Fibroblast of skin of left quadriceps (primary cell): ENCODE measurements at regions not wholly inside any gene's neighbourhood (a gene's known extent, or its start where the extent isn't known, plus 50 kb on each side); places are given as distances from the start of the nearest gene placed in this dataset.

Source experiments
- DNase-seq, 2 experiments: peaks; one replicate each; pipeline ENCODE4 v3.0.0-alpha.2; 2013; ENCODE audit warnings: low read depth in 2 of 2

DNA sequence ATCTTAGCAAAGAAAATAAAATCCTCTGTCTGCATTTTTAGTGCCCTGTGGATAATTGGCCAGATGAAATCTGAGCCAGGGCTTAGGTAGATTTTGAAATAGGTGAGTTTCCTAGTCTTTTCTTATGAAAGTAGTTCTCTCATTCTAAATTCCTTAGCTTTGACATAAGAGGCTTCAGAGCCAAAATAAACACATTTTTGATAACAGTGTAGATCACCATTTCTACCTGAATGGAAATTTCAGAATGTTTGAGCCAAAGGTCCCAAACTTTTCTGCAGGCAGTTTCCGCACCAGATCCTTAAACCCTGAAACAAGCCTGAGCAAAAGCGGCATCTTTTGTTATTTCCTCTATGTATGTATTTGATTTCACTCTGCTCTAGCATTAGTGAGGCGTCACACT is 551.2 kb downstream of the EFNB2 start:
- DNase-seq: no peak

- no peak for DNase-seq
Measured at GRCh38 chr13:105982219-105982930, 553.1 kb downstream of the EFNB2 start.

DNA sequence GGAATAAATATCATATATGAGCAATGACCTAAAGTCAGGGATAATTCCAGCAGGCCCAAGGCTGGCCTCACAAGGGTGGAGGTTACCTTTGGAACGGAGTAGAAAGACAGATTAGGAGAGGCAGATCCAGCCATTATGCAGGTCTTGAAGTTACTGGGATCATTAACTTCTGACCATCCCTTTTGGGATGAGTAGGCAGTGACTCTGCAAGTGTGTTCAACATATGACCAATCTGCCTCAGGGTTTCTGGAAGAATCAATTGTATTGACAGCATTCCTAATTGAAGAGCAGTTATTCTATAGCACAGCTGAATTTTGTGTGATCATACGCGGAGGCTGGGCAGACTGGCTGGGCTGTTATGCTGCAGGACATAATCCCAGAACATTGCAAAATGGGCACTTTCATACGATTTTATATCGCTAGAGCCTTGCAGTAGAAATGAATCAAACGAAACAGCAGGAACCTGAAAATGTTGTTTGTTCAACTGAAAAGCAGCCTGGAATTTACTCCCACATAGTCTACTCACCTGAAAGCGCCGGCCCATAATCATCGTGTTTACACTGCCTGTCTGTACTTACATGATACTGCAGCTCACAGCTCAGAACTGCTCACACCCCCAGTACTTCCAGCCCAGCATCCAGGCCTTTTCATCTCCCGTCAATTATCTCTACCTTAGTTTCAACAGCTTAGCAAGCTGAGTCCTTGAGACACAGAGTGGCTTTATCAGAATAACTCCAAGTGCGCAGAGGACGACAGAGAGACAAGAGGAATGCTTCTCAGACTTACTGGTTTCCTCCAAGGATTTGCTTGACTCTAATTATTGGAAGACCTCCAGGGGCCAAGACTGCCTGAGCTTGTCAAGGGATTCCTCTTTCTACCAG is 556.1 kb downstream of the EFNB2 start:
- peak in 1 of 2 experiments; percentile 36 for DNase-seq

GRCh38 chr13:105974380-105974779 is 561.1 kb downstream of the EFNB2 start:
- DNase-seq: no peak

- peak; percentile 45 to 52 for DNase-seq
Measured at GRCh38 chr13:105972811-105973590, 562.5 kb downstream of the EFNB2 start.

GRCh38 chr13:105972306-105972721 is 563.1 kb downstream of the EFNB2 start:
- DNase-seq: no peak

DNA sequence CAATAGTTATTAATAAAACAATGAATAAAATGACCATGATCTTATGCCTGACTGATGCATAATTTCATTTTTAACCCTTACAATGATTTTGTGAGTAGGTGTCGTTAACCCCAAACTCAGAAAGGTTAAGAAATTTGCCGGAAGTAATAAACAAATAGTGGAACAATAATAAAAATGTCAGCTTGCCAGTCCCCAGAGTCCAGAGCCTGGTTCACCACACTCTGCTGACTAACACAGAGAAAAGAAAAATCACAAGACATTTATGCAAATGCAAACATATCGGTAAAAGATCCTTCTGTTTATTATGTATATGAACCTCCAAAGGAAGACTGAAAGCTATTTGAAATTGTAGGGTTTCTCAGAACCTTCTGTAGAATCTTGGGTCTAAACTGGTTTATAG is 563.7 kb downstream of the EFNB2 start:
- no peak for DNase-seq

GRCh38 chr13:105971312-105971711 is 564.1 kb downstream of the EFNB2 start:
- DNase-seq: no peak

- DNase-seq: peak; percentile 77 to 78
Measured at GRCh38 chr13:105969761-105970160, 565.7 kb downstream of the EFNB2 start.

GRCh38 chr13:105965910-105966309 is 569.6 kb downstream of the EFNB2 start:
- no peak for DNase-seq

DNA sequence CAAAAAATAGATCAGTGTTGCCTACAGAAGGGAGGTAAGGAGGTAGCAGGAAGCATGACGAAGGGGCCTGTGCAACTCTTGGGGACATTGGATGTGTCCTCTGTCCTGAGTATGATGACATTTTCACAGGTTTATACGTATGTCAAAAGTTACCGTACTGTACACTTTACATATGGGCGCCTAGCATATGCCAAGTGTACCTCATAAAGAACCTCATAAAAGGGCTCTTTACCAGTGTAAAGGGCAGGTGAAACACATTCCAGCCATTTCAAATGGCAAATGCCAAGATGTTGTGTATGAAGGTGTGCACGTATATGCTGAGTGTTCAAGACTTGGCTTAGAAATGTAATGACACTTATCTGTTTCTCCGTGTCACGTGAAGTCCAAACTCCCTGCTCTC is 573.4 kb downstream of the EFNB2 start:
- DNase-seq: no peak

GRCh38 chr13:105961438-105961837 is 574.0 kb downstream of the EFNB2 start:
- DNase-seq: no peak

DNA sequence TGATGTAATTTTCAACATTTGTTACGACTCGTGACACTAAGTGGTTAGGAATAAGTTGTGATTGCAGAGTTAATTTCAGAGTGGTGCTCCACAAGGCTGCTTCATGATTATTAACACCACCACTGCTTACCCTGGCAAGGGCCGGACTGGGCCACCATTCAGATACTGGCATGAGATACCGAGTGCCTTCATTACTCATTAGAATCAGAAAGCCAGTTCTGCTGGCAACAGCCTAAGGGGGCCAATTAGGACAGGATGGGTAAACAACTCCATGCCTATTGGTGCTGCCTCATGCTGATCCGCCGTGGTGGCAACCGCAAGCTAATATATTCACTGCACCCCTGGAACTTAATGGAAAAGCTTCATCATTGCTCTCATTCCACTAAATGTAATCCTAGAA is 575.1 kb downstream of the EFNB2 start:
- DNase-seq: no peak

DNA sequence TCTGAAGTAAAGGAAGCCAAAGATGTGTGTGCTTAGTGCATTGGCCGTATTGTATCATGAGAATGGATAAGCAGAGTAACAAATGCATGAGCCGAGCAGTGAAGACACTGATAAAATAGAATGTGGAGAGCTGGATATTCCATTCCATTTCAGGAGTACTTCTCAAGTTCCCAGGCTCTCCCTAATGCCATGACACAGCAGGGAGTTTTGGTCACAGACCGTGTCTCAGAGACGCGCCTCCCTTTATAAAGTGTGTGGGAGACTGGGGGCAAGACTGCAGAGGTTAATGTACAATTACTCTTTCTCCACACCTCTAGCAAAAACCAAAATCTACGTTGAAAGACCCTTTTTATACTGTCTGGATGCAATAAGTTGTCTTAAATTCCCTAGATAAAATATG is 575.6 kb downstream of the EFNB2 start:
- no peak for DNase-seq

DNA sequence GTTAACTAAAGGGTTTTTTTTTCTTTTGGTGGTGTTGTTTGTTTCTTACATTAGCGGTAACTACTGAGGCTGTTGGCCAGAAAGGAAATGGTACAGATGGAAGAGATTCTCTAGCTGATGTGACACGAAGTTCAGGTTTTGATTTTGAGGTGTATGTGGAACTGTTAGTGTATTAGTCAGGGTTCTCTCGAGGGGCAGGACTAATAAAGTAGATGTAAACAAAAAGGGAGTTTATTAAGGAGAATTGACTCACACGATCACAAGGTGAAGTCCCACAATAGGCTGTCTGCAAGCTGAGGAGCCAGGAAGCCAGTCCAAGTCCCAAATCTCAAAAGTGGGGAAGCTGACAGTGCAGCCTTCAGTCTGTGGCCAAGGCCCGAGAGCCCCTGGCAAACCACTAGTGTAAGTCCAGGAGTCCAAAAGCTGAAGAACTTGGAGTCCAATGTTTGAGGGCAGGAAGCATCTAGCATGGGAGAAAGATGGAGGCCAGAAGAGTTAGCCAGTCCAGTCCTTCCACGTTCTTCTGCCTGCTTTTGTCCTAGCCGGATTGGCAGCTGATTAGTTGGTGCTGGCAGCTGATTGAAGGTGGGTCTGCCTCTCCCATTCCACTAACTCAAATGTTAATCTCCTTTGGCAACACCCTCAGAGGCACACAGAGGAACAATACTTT is 577.6 kb downstream of the EFNB2 start:
- no peak for DNase-seq

DNA sequence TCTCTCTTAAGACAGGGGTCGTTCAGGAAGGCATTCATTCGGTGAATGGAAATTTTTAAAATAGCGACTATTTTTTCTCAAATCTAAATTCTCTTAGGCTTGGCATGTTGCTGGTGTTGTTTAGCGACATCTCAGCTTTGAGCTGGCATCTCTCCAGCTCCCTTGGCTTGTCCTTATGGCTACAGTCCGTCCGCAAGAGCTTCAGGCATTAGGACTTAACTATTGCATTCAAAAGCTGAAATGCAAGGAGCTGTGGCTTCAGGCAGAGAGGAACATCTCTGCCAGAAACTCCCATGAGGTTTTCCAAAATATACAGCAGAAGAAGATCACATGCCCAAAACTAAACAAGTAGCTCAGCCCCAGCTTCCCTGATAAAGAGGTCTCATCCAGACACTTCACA is 578.5 kb downstream of the EFNB2 start:
- no peak for DNase-seq

DNA sequence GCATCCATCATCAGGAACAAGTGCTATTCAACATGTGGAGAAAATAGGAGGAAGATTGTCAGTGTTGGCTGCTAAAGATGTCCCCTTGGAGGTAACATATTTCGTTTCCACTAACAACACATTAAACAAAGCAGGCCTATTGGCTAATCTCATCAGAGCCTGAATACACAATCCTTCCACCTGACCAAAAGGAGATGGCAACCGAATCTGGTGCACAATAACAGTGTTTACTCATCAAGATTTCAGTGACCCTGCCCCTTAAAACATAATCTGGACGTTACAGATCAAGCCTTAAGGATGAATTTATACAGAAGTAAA is 582.5 kb downstream of the EFNB2 start:
- no peak for DNase-seq

- DNase-seq: no peak
Measured at GRCh38 chr13:105952233-105952972, 583.1 kb downstream of the EFNB2 start.

DNA sequence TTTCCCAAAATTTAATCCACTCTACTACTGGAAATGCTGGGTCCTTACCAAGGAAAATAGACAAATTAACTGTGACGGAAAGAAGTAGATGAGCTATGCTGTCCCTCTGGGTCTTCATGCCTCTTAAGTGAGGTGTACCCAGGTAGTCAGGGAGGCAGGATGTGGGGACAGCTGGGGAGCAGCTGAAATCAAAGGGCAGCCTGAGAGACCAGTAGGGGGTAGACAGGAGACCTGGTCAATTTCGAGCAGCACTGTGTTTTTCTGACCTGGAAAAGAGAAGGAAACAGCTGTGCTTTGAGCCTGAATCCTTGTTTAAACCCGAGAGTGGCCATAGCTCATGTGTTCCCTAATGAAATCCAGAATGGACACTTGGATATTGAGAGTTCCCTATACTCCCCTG is 587.3 kb downstream of the EFNB2 start:
- no peak for DNase-seq

DNA sequence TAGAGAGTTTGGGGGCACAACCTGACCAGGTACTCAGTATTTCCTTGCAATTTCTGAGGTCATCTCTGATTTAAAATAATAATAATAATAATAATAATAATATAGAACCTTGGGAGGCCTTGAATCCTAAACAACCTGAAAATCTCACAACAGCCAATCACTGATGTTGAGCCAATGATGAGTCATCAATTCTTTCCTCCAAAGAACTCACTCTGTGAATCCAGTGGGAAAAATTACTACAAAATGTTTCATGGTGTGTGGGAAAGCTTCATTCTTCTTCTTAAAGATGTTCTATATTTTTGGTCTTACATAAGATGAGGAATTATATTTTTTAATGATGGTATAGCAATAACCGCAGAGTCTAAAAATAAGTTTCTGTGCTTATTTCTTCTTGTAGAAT is 594.6 kb downstream of the EFNB2 start:
- no peak for DNase-seq

- DNase-seq: no peak
Measured at GRCh38 chr13:105937451-105937850, 598.0 kb downstream of the EFNB2 start.
